Peyer's patch (tissue), 4 donors: ENCODE measurements at regions not wholly inside any gene's neighbourhood (a gene's known extent, or its start where the extent isn't known, plus 50 kb on each side); places are given as distances from the start of the nearest gene placed in this dataset.

ENCODE experiments used
- DNase-seq, 3 donors: peaks; one replicate each; pipeline ENCODE4 v3.0.0-alpha.2; 2017 to 2019
- H3K27ac ChIP-seq, 4 donors: fragments of 200-600 bp; sonication (generic); one replicate each; pipeline ENCODE4 v1.5.1; 2016 to 2019
- H3K27me3 ChIP-seq, 2 donors: fragments of 200-600 bp; sonication (generic); one replicate each; pipeline ENCODE4 v1.5.1; 2019
- H3K36me3 ChIP-seq, 3 donors: fragments of 200-600 bp; sonication (generic); one replicate each; pipeline ENCODE4 v1.5.1; 2016 to 2019
- H3K4me1 ChIP-seq, 4 donors: fragments of 200-600 bp; sonication (generic); one replicate each; pipeline ENCODE4 v1.5.1; 2016 to 2019
- H3K4me3 ChIP-seq, 4 donors: fragments of 200-600 bp; sonication (generic); 1 replicate in 3 of 4; 2 replicates in 1 of 4; pipeline ENCODE4 v1.5.1; 2016 to 2019; ENCODE audit warnings: mild to moderate bottlenecking in 1 of 4
- H3K9me3 ChIP-seq, 4 donors: fragments of 200-600 bp; sonication (generic); one replicate each; pipeline ENCODE4 v1.5.1; 2016 to 2019; ENCODE audit warnings: mild to moderate bottlenecking in 1 of 4
- POLR2A ChIP-seq, 2 donors: fragments of 450-650 bp; IDR thresholded peaks; one replicate each; pipeline ENCODE4 v1.5.1; 2017; ENCODE audit warnings: antibody characterized with exemption in 2 of 2, mild to moderate bottlenecking in 2 of 2, moderate library complexity in 2 of 2
- TF ChIP-seq, protein P1 (sequence below), 6 experiments: fragments of 450-650 bp in 4 of 6; fragments of 200-600 bp in 2 of 6; sonication (generic) in 1 of 6; IDR thresholded peaks; one replicate each; pipeline ENCODE4 v1.5.1; 2017 to 2019; ENCODE audit warnings: antibody characterized with exemption in 6 of 6, mild to moderate bottlenecking in 3 of 6, moderate library complexity in 1 of 6

DNA sequence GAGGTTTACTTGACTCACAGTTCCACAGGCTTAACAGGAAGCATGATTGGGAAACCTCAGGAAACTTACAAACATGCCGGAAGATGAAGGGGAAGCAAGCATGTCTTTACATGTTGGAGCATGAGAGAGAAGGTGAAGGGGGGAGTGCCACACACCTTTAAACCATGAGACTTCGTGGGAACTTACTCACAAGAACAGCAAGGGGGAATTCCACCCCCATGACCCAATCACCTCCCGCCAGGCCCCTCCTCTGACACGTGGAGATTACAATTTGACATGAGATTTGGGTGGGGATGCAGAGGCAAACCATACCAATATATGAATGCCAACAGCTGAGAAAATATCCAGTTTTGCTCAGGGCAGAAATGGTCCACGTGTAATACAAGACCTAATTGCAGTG lies 518.6 kb downstream of the VRK1 start:
- Histone ChIP-seq H3K4me3 (no peak overlapping the region), H3K9me3 (peaks cover 0 to 4% (median 0%) of the 10 kb centered on the region in 4 donors), H3K27ac (no peak overlapping the region), H3K36me3 (no peaks in the 10 kb centered on the region), H3K4me1 (no peaks in the 10 kb centered on the region), H3K27me3 (no peaks in the 10 kb centered on the region)
- no peak for DNase-seq
- TF ChIP-seq, protein P1, sequence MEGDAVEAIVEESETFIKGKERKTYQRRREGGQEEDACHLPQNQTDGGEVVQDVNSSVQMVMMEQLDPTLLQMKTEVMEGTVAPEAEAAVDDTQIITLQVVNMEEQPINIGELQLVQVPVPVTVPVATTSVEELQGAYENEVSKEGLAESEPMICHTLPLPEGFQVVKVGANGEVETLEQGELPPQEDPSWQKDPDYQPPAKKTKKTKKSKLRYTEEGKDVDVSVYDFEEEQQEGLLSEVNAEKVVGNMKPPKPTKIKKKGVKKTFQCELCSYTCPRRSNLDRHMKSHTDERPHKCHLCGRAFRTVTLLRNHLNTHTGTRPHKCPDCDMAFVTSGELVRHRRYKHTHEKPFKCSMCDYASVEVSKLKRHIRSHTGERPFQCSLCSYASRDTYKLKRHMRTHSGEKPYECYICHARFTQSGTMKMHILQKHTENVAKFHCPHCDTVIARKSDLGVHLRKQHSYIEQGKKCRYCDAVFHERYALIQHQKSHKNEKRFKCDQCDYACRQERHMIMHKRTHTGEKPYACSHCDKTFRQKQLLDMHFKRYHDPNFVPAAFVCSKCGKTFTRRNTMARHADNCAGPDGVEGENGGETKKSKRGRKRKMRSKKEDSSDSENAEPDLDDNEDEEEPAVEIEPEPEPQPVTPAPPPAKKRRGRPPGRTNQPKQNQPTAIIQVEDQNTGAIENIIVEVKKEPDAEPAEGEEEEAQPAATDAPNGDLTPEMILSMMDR (IDR thresholded peaks at IDR 0.05) = no peak

DNA sequence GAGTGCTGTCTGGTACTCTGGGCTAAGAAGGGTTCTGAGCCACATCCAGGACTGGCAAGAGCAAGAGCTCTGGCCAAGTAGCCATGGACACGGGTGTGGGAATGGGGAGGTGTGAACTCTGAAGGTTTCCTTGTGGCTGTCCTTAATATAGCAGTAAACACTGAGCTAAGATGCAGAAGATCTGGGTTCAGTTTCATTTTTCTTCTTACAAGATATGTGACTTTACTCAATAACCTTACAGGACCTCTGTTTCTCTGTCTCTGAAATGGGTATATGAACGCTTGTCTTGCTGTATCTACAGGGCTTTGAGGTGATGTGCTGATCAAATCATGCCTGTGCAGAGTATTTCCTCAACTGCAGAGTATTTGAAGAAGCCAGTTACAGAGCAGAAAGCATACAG lies 521.2 kb downstream of the VRK1 start:
- no peak for DNase-seq
- TF ChIP-seq POLR2A (IDR thresholded peaks at IDR 0.05) = no peak
- TF ChIP-seq, protein P1 (IDR thresholded peaks at IDR 0.05) = no peak
- Histone ChIP-seq H3K4me1 (no peaks in the 10 kb centered on the region), H3K4me3 (no peak overlapping the region), H3K27ac (no peak overlapping the region), H3K9me3 (peaks cover 0 to 4% (median 0%) of the 10 kb centered on the region in 4 donors), H3K36me3 (no peaks in the 10 kb centered on the region), H3K27me3 (no peaks in the 10 kb centered on the region)

DNA sequence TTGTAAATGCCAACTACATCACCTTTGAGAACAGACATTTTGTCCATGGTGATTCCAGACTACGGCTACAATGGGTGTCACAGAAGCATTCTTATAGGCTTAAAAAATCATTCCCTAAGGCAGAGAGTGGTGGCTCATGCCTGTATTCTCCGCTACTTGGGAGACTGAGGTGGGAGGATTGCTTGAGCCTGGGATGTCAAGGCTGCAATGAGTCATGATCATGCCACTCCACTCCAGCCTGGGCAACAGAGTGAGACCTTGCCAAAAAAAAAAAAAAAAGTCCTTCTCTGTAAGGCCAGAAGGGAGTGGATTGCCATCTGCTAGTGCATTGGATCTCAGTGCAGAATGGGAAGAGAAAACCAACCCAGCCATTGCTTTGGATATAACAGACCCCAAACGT lies 522.5 kb downstream of the VRK1 start:
- Histone ChIP-seq H3K4me3 (no peak overlapping the region), H3K27me3 (no peaks in the 10 kb centered on the region), H3K36me3 (no peaks in the 10 kb centered on the region), H3K9me3 (no peaks in the 10 kb centered on the region), H3K27ac (no peak overlapping the region), H3K4me1 (no peaks in the 10 kb centered on the region)
- TF ChIP-seq, protein P1 (IDR thresholded peaks at IDR 0.05) = no peak
- no peak for TF ChIP-seq POLR2A (IDR thresholded peaks at IDR 0.05)
- DNase-seq = no peak

DNA sequence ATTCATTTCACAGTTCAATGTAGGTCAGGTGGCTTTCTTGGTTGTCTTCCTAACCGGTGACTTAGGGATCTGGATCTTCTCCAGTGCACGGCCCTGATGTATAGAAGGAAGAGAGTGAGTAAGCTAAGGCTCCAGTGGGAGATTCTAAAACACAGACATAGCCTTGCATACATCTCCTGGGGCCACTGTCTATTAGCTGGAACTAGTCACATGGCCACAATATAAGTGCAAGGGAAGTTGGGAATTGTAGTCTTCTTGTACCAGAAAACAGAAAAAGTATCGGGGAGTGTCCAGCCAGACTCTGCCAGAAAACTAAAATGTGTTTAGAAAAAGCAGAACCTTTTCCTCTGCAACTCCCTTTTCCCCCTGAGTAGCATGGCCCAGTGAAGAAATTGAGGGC lies 531.6 kb downstream of the VRK1 start:
- no peaks in the 10 kb centered on the region for H3K36me3 ChIP-seq
- no peaks in the 10 kb centered on the region for H3K27me3 ChIP-seq
- H3K27ac ChIP-seq = no peak overlapping the region
- no peaks in the 10 kb centered on the region for H3K9me3 ChIP-seq
- H3K4me3 ChIP-seq = no peak overlapping the region
- TF ChIP-seq, protein P1 (IDR thresholded peaks at IDR 0.05) = no peak
- TF ChIP-seq POLR2A (IDR thresholded peaks at IDR 0.05) = no peak
- DNase-seq = no peak
- no peaks in the 10 kb centered on the region for H3K4me1 ChIP-seq

DNA sequence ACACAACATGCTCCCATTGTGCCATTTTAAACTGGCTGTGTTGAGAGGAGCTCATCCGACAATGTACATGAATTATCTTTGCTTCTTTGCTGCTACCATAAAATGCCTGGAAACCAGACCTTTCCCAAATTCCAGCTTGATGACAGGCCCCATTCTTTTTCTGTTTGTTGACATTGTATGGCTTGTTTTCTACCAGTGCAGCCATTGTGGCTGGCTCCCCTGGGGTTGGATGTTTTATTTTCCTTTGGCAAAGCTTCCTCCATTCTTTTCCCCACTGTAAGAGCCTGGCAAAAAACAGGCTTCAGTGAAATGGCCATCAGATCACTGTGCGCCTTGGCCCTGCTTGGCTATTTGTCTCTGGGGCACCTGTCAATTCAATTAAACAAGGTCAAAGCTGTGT lies 532.5 kb downstream of the VRK1 start:
- no peak overlapping the region for H3K4me3 ChIP-seq
- H3K27me3 ChIP-seq = no peaks in the 10 kb centered on the region
- H3K4me1 ChIP-seq = no peaks in the 10 kb centered on the region
- no peak overlapping the region for H3K27ac ChIP-seq
- H3K9me3 ChIP-seq = no peaks in the 10 kb centered on the region
- no peak for TF ChIP-seq POLR2A (IDR thresholded peaks at IDR 0.05)
- TF ChIP-seq, protein P1 (IDR thresholded peaks at IDR 0.05) = no peak
- no peaks in the 10 kb centered on the region for H3K36me3 ChIP-seq
- DNase-seq = no peak

DNA sequence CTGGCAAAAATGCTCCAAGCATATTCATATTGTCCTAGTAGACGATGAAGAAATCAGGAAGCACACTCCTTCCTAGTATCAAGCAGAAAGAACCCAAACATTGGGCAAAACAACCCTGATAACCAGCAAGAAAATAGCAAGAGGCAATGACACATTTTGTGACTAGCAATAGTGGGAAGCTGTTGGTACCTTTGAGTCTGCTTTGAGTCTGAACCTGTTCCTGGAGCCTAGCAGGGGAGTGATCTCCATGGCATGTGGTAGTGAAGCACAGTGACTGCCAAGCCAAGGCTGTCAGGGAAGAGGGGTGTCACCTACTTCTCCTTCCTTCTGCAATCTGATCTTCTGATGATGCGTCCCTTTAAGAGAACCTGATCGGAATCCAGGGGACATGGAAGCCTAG lies 533.9 kb downstream of the VRK1 start:
- no peak for TF ChIP-seq POLR2A (IDR thresholded peaks at IDR 0.05)
- TF ChIP-seq, protein P1 (IDR thresholded peaks at IDR 0.05) = no peak
- Histone ChIP-seq H3K27me3 (no peaks in the 10 kb centered on the region), H3K4me3 (no peak overlapping the region), H3K27ac (no peak overlapping the region), H3K36me3 (no peaks in the 10 kb centered on the region), H3K4me1 (no peaks in the 10 kb centered on the region), H3K9me3 (no peaks in the 10 kb centered on the region)
- no peak for DNase-seq
